Brain pericyte (primary cell): ENCODE measurements at regions not wholly inside any gene's neighbourhood (a gene's known extent, or its start where the extent isn't known, plus 50 kb on each side); places are given as distances from the start of the nearest gene placed in this dataset.

Experiments
- DNase-seq: peaks from one replicate; pipeline ENCODE4 v3.0.0-alpha.2; 2012; ENCODE audit warnings: low read depth, low spot score

GRCh38 chr2:234640657-234641056 lies 143.8 kb upstream of the ARL4C start:
- DNase-seq: no peak

- no peak for DNase-seq
Measured at GRCh38 chr2:234638966-234639365, 142.1 kb upstream of the ARL4C start.

GRCh38 chr2:234635284-234635683 lies 138.4 kb upstream of the ARL4C start:
- DNase-seq: no peak

GRCh38 chr2:234633581-234634230 lies 136.8 kb upstream of the ARL4C start:
- DNase-seq: no peak

- DNase-seq: peak; percentile 63
Measured at GRCh38 chr2:234632527-234633391, 135.9 kb upstream of the ARL4C start.

GRCh38 chr2:234631646-234632514 lies 135.0 kb upstream of the ARL4C start:
- no peak for DNase-seq

GRCh38 chr2:234630801-234631261 lies 133.9 kb upstream of the ARL4C start:
- no peak for DNase-seq

GRCh38 chr2:234629596-234629995 lies 132.7 kb upstream of the ARL4C start:
- DNase-seq: no peak

- DNase-seq: no peak
Measured at GRCh38 chr2:234628953-234629352, 132.1 kb upstream of the ARL4C start.

- DNase-seq: no peak
Measured at GRCh38 chr2:234627308-234627707, 130.4 kb upstream of the ARL4C start.

GRCh38 chr2:234626566-234627130 lies 129.8 kb upstream of the ARL4C start:
- no peak for DNase-seq

- DNase-seq: no peak
Measured at GRCh38 chr2:234625626-234626250, 128.9 kb upstream of the ARL4C start.

- DNase-seq: no peak
Measured at GRCh38 chr2:234623521-234623991, 126.7 kb upstream of the ARL4C start.

GRCh38 chr2:234621120-234621519 lies 124.2 kb upstream of the ARL4C start:
- DNase-seq: no peak

GRCh38 chr2:234620018-234620417 lies 123.1 kb upstream of the ARL4C start:
- DNase-seq: no peak

GRCh38 chr2:234615643-234616356 lies 118.9 kb upstream of the ARL4C start:
- no peak for DNase-seq

GRCh38 chr2:234611209-234611608 lies 114.3 kb upstream of the ARL4C start:
- no peak for DNase-seq

- no peak for DNase-seq
Measured at GRCh38 chr2:234608946-234609345, 112.1 kb upstream of the ARL4C start.

- no peak for DNase-seq
Measured at GRCh38 chr2:234607691-234608090, 110.8 kb upstream of the ARL4C start.

- no peak for DNase-seq
Measured at GRCh38 chr2:234606896-234607295, 110.0 kb upstream of the ARL4C start.
